ENCODE measurements at regions not wholly inside any gene's neighbourhood (a gene's known extent, or its start where the extent isn't known, plus 50 kb on each side); places are given as distances from the start of the nearest gene placed in this dataset.

GRCh38 chr13:81408647-81409046 is 1067.7 kb upstream of the SPRY2 start:
- ChIA-PET POLR2A (ENCODE audit: unreplicated experiment) (no interaction called here), CTCF (no interaction called here)
- peaks cover 4% of the 10 kb centered on the region; the same call in 1 of the 2 replicates for H3K9me3 ChIP-seq (ENCODE audit: control insufficient read depth, insufficient read depth, low read length)
- no peak overlapping the region for H2BK15ac ChIP-seq (ENCODE audit: low read depth, low read length)
- no peak overlapping the region for H3K4me2 ChIP-seq (ENCODE audit: low read depth, low read length)
- H3K36me3 ChIP-seq (ENCODE audit: control insufficient read depth, insufficient read depth, low read length), result no peaks in the 10 kb centered on the region
- no peak overlapping the region for H3K56ac ChIP-seq (ENCODE audit: extremely low read depth, insufficient read depth, low read length)
- no peaks in the 10 kb centered on the region for H3K27me3 ChIP-seq (ENCODE audit: control insufficient read depth, insufficient read depth, low read length)
- TF ChIP-seq SMC3 (IDR thresholded peaks at IDR 0.05; ENCODE audit: low read depth, low read length), result no peak
- no peak for TF ChIP-seq POLR2A (IDR thresholded peaks at IDR 0.05; ENCODE audit: low read depth, low read length)
- TF ChIP-seq CEBPB (IDR thresholded peaks at IDR 0.05; ENCODE audit: low read depth, low read length), result no peak
- TF ChIP-seq ELK1 (IDR thresholded peaks at IDR 0.05; ENCODE audit: borderline replicate concordance, low read depth, low read length), result no peak
- no peak for TF ChIP-seq RAD21 (IDR thresholded peaks at IDR 0.05; ENCODE audit: low read length)
- no peak for TF ChIP-seq MAFK (IDR thresholded peaks at IDR 0.05; ENCODE audit: low read depth, low read length)
- no peak for TF ChIP-seq NFE2L2 (IDR thresholded peaks at IDR 0.05; ENCODE audit: low read depth, low read length)
- TF ChIP-seq RFX5 (IDR thresholded peaks at IDR 0.05; ENCODE audit: low read depth, low read length), result no peak
- no peak for TF ChIP-seq BHLHE40 (IDR thresholded peaks at IDR 0.05; ENCODE audit: low read depth, low read length)
- no peak overlapping the region for H3K9ac ChIP-seq (ENCODE audit: low read depth, low read length)
- H3K4me3 ChIP-seq (ENCODE audit: insufficient read depth, low read depth, low read length), result no peak overlapping the region
- dilution Hi-C loops (cut with HindIII; ENCODE audit: low sequenced_read_pairs, unreplicated experiment), result no loop called here
- no peak overlapping the region for H2AFZ ChIP-seq (replicated peaks; ENCODE audit: low read length, poor library complexity)
- H3K18ac ChIP-seq (ENCODE audit: low read depth, low read length), result no peak overlapping the region
- H4K91ac ChIP-seq (ENCODE audit: insufficient read depth, low read depth, low read length), result no peak overlapping the region
- ATAC-seq (ENCODE audit: low read depth) (no peak), DNase-seq (no peak)
- no peaks in the 10 kb centered on the region for H4K20me1 ChIP-seq (ENCODE audit: insufficient read depth, low read length)
- no peak overlapping the region for H2BK120ac ChIP-seq (ENCODE audit: low read depth, low read length)
- no peak overlapping the region for H4K5ac ChIP-seq (ENCODE audit: low read depth, low read length)
- H3K9me1 ChIP-seq (ENCODE audit: insufficient read depth, low read length), result no peaks in the 10 kb centered on the region
- no CpG with 5 or more reads among the region's 2 CpGs for WGBS, 2 experiments (ENCODE audit: extremely low coverage in 2 of 2, insufficient read length in 1 of 2)
- no peak overlapping the region for H2AK9ac ChIP-seq (replicated peaks; ENCODE audit: low read depth, low read length, poor library complexity)
- H3K4ac ChIP-seq (ENCODE audit: low read depth, low read length), result no peak overlapping the region
- no TSS peak for BruUV-seq (replicated peaks)
- no peak overlapping the region for H2BK20ac ChIP-seq (ENCODE audit: low read depth, low read length)
- no peak overlapping the region for H3K14ac ChIP-seq (replicated peaks; ENCODE audit: low read depth, low read length)
- H3K4me1 ChIP-seq (ENCODE audit: control insufficient read depth, insufficient read depth, low read length), result no peaks in the 10 kb centered on the region
- H2BK5ac ChIP-seq (ENCODE audit: low read depth, low read length, poor library complexity, severe bottlenecking), result no peak overlapping the region
- in situ Hi-C loops (cut with MboI; ENCODE audit: low sequenced_read_pairs), result no loop called here
- intact Hi-C loops (cut with micrococcal nuclease), result no loop called here
- no peak overlapping the region for H3K23ac ChIP-seq (ENCODE audit: low read depth, low read length)
- no peaks in the 10 kb centered on the region for H3K79me1 ChIP-seq (ENCODE audit: low read depth in 1 of 2, low read length in 2 of 2)
- no peak overlapping the region for H2AK5ac ChIP-seq (ENCODE audit: low read depth, low read length)
- H4K8ac ChIP-seq (ENCODE audit: low read depth in 2 of 2, low read length in 2 of 2), result no peak overlapping the region
- H3K27ac ChIP-seq (ENCODE audit: insufficient read depth, low read length), result no peak overlapping the region

All from IMR-90 (cell line).